GM19025 (cell line): ENCODE measurements at regions not wholly inside any gene's neighbourhood (a gene's known extent, or its start where the extent isn't known, plus 50 kb on each side); places are given as distances from the start of the nearest gene placed in this dataset.

ENCODE experiments used
- ATAC-seq: cut with Tn5 transposase; IDR thresholded peaks from one replicate; pipeline ENCODE4 v1.9.1; 2021; ENCODE audit warnings: mild to moderate bottlenecking, low read depth, moderate library complexity; ENCODE audit not compliant: unreplicated experiment

GRCh38 chr20:23255106-23255505 lies 95.5 kb upstream of the NXT1 start:
- ATAC-seq = no peak

- no peak for ATAC-seq
Measured at GRCh38 chr20:23254505-23254904, 96.1 kb upstream of the NXT1 start.

- no peak for ATAC-seq
Measured at GRCh38 chr20:23254034-23254433, 96.6 kb upstream of the NXT1 start.

- no peak for ATAC-seq
Measured at GRCh38 chr20:23253524-23253923, 97.1 kb upstream of the NXT1 start.

DNA sequence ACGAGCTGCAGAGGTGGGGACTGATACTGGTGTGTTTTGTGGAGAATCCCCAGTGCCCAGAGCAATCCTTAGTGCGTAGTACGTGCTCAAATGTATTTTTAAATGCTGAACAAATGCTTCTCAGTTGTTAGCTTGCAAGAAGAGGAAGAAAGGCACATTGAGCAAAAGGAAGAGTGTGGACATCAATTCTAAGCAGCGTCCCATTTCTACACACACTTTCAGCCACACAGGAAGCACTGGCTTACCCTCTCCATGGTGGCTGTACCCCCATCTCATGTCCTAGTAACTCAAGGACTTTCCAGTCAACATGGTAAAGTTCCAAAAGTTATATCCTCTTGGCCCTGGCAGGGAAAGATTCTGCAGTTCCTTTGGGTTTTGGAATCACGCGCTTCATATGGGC lies 98.8 kb upstream of the NXT1 start:
- ATAC-seq = no peak

GRCh38 chr20:23249541-23249940 lies 101.0 kb upstream of the NXT1 start:
- ATAC-seq = no peak

DNA sequence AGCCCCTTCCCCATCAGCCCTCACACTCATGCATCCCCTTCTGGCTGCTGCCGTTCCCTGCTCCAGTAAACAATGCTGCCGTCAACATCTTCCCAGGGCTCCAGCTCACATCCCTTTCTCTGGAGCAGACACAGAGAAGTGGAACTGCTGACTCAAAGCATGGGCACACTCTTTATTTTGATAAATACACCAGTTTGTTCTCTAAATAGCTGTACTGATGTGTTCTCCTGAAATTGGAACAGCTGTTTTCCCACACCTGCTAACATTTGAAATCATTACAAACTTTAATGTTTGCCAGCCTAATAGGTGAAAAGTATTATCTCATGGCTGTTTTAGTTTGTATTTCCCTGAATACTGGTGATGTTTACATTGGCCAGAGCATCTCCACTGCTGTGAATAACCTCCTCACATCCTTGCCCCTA lies 102.1 kb upstream of the NXT1 start:
- ATAC-seq = no peak

- no peak for ATAC-seq
Measured at GRCh38 chr20:23246717-23247664, 103.6 kb upstream of the NXT1 start.

- peak; percentile 80 for ATAC-seq
Measured at GRCh38 chr20:23245553-23246181, 104.9 kb upstream of the NXT1 start.

- ATAC-seq = no peak
Measured at GRCh38 chr20:23244916-23245552, 105.6 kb upstream of the NXT1 start.

- ATAC-seq = no peak
Measured at GRCh38 chr20:23244156-23244915, 106.3 kb upstream of the NXT1 start.

DNA sequence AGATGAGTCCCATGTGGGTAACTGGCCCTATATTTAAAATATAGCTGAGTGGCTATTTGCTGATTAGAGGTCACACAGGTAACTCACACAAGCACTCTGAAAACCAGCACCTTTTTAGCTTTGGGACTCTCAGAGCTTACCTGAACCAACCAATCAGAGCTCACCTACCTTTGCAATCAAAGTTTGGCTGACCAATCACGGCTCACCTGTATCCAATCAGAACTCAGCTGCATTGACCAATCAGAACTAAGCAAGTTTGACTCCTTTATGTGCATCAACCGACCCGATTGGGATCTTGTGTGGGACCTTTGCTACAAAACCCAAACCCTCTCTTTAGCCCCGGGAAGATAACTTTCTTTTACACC lies 106.8 kb upstream of the NXT1 start:
- ATAC-seq = no peak

- ATAC-seq = no peak
Measured at GRCh38 chr20:23242556-23243180, 107.9 kb upstream of the NXT1 start.

DNA sequence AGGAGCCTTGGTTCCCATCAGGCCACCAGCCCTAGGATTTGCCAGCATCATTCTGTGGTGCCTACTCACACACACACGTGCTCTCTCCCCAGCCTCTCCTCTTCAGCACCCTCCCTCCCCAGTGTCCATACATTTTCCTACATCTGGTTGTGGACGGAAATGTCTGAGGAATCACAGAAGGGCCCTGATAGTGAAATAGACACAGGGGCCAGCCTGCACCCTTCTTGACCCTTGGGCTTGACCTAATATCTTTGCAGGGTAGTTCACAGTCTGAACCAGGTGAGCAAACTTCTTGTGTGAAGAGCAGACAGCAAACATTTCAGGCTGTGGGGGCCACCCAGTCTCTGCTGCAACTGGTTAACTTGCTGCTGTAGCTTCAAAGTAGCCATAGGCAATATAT lies 108.5 kb upstream of the NXT1 start:
- ATAC-seq = no peak

GRCh38 chr20:23241416-23241815 lies 109.2 kb upstream of the NXT1 start:
- no peak for ATAC-seq

DNA sequence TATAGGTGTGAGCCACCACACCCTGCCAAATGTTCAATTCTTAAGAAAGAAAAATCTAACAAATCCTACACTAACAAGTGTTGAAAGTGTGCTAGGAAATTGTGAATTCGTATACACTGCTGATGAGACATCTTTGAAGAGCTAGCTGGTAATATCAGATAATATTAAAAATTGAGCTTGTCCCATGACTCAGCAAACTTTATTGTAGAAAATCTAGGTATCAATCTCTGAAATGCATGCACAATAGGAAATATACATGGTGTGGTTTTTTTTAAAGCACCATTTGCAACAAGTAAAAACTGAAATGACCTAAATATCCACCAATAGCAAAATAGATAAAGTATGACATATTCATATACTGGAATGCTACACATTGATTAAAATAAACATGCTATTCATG lies 110.1 kb upstream of the NXT1 start:
- no peak for ATAC-seq

- ATAC-seq = no peak
Measured at GRCh38 chr20:23237201-23237600, 113.4 kb upstream of the NXT1 start.

- ATAC-seq = no peak
Measured at GRCh38 chr20:23235173-23236027, 115.2 kb upstream of the NXT1 start.

DNA sequence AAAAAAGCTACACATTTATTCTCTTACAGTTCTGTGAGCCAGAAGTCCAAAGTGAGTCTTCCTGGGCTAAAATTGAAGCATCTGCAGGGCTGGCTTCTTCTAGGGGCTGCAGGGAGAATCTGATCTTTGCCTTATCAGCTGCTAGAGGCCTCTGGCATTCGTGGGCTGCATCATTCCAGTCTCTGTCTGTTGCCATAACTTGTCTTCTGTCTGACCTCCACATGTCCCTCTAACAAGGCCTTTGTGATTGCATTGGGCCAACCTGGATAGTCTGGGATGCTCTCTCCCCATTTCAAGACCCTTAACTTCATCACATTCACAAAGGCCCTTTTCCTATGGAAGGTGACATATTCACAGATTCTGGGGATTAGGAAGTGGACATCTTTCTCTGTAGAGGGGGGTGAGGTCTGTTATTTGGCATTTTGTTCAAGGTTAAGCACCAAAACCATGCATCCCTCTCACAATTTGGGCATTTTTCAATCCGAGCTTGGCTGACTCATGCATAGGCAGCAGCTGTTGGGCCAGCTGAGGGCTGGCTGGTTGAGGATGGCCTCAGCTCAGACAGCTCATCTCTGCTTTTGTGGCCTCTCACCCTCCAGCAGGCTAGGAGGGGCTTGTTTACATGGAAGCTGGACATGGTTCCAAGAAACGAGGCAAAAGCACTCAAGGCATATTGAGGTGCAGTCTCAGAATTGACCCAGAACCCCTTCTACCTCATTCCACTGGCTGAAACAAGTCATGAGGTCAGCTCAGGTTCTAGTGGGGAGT lies 116.1 kb upstream of the NXT1 start:
- no peak for ATAC-seq
